SHP77 (cell line): ENCODE measurements at regions not wholly inside any gene's neighbourhood (a gene's known extent, or its start where the extent isn't known, plus 50 kb on each side); places are given as distances from the start of the nearest gene placed in this dataset.
"Not testable (repeated sequence)": the region's sequence is repeated elsewhere in the genome, so short reads cannot be mapped to it uniquely, and the experiment has no call there.

ENCODE experiments used
- DNase-seq, 2 experiments: peaks; one replicate each; lab custom pipeline; 2025; lab: John Stamatoyannopoulos, UW

DNA sequence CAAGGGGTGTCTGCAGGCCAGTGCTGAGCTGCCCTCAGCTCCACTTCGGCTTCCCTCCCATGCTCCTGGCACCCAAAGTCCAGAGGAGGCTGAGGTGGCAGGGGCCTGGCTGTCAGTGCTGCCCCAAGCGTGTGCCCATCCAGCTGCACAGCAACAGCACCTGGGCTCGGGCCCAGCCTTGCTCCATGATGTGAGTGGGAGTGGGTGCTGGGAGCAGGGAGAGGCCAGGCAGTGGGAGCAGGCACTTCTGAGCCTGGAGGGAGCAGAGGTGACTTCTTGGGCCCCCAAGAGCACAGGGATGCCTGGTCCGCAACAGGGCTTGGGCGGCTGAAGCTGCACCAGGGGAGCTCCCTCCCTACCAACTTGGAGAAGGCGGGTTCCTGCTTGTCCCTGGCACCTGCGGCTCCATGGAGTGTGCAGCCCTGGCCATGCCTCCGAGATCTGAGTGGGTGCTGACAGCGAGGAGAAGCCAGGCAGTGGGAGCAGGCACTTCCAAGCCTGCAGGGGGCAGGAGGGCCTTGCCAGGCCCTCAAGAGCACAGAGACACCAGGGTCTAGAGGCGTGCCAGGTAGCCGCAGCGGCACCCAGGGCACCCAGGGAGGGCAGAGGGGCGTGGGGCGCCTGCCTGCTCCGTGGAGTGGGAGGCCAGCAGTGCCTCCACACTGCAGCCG, 366.7 kb upstream of the SGO1 start:
- peak; percentile 8 to 10 for DNase-seq

DNA sequence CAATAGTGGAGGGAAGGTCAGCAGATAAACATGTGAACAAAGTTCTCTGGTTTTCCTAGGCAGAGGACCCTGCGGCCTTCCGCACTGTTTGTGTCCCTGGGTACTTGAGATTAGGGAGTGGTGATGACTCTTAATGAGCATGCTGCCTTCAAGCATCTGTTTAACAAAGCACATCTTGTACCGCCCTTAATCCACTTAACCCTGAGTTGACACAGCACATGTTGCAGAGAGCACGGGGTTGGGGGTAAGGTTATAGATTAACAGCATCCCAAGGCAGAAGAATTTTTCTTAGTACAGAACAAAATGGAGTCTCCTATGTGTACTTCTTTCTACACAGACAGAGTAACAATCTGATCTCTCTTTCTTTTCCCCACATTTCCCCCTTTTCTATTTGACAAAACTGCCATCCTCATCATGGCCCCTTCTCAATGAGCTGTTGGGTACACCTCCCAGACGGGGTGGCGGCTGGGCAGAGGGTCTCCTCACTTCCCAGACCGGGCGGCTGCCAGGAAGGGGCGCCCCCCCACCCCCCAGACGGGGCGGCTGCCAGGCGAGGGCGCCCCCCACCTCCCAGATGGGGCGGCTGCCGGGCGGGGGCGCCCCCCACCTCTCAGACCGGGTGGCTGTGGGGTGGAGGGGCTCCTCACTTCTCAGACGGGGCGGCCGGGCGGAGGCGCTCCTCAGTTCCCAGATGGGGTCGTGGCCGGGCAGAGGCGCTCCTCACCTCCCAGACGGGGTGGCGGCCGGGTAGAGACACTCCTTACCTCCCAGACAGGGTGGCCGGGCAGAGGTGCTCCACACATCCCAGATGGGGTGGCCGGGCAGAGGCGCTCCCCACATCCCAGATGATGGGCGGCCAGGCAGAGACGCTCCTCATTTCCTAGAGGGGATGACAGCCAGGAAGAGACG, 361.6 kb upstream of the SGO1 start:
- DNase-seq = not testable (repeated sequence)

DNA sequence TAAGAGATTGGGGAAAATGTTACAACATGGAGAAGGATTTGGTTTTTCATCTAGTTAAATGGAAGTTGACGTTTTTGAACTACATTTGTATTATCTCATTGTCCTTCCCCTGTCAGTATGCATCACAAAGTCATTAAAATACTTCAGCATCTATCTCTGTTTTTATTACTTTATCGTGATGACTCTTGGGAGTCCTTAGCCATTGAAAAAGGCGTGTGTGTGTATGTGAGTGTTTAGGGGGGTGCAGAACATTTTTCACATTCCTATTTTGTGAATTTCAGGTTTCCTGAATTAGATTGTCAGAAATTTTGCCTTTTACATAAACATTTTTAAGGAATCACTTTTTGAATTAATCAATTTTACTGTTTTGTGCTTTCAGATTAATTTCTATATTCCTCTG, 360.6 kb upstream of the SGO1 start:
- no peak for DNase-seq

DNA sequence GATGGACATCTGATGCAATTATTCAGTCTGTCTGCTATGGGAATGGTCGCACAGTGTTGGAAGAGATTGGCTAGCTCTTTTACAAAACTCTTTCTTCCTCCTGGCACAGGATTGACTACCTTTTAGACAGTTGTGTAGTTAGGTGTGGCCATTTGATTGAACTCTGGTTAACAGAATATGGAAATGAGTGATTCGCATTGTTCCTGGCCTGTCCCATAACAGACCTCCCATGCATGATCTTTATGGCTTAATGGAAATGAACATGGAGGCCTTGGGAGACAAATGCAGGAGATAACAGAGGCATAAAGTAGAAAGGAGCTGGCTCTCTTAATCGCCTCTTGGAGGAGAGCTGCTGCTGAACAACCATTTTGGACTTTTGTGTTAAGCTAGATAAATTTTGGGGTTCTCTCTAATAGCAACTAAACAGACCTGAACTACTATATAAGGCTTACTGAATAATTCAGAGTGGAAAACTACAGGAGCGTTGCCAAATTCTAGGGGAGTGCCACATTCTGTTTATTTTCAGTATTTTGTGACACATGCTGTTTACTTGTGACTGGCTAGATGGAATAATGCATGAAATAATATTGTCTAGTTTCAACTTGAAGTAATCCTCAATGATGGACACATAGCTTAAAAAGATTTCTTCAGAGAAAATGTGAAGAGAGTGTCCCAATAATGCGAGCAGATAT, 357.7 kb upstream of the SGO1 start:
- no peak for DNase-seq

DNA sequence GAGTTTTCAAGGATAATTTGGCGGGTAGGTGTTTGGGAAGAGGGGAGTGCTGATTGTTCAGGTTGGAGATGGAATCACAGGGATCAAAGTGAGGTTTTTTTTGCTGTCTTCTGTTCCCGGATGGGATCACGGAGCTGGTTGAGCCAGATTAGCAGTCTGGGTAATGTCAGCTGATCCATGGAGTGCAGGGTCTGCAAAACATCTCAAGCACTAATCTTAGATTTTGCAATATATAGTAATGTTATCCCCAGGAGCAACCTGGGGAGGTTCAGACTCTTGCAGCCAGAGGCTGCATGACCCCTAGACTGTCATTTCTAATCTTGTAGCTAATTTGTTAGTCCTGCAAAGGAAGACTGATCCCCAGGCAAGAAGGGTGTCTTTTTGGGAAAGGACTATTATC, 354.1 kb upstream of the SGO1 start:
- no peak for DNase-seq

DNA sequence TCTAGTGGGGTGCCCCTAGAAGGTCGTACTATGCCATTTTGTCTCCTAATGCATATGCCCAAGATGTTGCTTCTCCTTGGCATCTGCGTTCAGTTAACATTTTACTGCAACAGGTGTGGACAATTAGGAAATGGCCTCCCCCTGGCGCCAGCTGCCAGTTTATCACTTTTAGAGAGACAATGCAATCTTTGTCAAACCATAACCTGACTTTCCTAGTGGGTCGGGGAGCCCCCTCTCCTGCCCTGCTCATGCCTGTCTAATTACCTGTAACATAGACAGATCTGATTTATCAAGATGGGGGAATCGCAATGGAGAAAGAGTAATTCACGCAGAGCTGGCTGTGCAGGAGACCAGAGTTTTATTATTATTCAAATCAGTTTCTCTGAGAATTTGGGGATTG, 353.7 kb upstream of the SGO1 start:
- DNase-seq = no peak

DNA sequence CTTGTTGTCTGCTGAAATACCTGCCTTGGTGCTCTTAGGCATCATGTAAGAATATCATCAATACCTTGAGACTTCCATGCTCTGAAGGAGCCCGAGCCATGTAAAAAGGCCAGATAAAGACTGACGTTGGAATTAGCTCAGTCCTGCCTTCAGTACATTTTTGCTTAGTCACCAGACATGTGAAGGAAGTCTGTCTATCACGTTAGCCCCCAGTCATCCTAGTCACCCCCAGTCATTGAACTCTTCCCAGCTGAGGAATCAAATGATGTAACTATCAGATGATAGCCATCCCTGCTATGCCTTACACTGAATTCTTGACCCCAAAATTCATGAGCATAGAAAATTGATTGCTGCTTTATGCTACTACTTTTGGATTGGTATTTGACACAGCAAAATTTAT, 351.2 kb upstream of the SGO1 start:
- no peak for DNase-seq

DNA sequence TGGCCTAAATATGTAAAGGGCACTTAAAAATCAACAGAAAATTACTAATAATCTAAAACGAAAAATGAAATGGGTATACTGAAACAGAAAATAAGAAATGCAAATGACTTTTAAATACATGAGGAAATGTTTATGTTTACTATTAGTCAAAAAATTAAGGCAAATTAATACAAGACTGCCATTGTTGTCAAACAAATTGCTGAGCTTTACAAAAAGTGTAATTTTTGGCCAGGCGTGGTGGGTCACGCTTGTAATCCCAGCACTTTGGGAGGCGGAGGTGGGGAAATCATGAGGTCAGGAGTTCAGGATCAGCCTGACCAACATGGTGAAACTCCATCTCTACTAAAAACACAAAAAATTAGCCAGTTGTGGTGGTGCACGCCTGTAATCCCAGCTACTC, 343.9 kb upstream of the SGO1 start:
- no peak for DNase-seq

DNA sequence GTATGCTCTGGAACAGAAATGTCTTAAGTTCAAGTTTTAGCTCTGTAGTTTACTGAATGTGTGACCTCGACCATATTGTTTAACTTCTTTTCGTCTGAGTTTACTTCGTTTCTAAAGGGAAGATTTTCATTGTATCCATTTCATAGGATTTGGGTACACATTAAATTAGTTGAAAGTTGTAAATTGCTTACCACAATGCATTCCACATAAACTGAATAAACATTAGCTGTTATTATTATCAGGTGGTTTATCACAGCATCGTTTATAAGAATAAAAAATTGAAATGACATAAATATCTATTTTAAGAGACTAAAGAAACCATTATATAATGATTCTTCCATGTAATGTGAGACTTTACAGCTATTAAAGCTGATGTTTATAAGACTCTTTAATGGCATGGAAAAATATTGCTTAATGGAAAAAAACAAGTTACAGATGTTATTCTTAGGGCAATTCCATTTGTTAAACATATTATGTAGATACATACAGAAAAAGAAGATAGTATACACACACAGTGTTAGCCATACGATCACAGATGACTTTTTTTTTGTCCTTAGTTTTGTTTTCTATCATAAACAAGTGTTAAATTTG, 342.3 kb upstream of the SGO1 start:
- no peak for DNase-seq

DNA sequence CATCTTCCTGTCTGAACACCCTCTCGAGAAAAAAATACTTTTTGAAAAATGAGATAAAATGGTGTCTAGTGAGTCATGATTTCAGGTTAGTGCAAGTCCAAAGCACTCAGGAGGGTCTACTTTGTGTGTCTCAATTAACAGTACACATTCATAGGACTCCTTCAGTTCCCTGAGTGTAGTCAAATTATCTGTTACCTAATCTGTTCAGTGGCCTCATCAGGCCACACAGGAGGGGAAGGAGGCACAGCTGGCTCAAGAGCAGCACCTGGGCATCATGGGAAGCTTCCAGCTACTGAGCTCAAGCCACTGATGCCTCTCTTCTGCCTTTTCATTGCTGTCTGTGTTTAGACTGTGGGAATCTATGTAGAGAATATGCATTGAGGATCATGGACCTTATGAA, 341.4 kb upstream of the SGO1 start:
- DNase-seq = no peak

DNA sequence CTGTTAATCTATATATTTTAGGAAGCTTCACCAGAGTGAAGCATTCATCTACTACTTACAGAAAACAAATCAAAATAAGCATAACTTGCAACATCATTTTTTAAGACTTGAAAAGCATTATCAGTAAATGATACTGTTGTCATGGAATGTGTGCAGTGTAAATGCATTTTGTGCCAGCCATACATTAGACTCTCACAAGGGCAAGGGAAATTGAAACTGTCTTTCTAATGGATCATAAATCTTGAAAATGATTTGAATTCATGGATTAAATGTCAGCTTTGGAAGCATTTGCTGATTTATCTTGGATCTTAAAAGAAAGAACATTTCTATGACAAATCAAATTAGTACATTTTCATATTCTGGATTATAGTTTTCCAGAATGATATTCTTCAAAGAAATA, 338.3 kb upstream of the SGO1 start:
- DNase-seq = no peak

DNA sequence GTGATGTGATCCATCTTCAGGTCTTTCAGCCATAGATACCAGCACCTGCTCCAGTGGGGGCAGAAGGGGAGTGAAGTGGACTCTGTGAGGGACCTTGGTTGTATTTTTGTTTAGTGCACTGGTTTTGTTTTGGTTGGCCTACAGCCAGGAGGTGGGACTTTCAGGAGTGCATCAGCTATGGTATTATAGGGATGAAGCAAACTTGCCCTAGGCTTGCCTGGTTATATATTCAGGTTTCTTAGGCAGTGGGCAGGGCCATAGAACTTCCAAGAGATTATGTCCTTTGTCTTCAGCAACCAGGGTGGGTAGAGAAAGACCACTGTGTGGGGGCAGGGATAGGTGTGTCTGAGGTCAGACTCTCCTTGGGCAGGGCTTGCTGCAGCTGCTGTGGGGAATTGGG, 337.3 kb upstream of the SGO1 start:
- DNase-seq = peak; percentile 15 to 23

DNA sequence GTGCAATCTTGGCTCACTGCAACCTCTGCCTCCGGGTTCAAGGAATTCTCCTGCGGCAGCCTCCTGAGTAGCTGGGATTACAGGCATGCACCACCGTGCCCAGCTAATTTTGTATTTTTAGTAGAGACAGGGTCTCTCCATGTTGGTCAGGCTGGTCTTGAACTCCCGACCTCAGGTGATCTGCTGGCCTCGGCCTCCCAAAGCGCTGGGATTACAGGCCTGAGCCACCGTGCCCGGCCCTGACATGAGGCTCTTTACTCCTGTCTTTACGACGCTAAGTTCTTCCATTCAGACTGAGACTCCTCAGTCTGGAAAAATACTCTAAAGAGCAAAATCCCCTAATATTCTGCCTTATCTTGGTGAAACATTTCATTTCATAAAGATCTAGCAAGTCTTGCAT, 331.3 kb upstream of the SGO1 start:
- not testable (repeated sequence) for DNase-seq

DNA sequence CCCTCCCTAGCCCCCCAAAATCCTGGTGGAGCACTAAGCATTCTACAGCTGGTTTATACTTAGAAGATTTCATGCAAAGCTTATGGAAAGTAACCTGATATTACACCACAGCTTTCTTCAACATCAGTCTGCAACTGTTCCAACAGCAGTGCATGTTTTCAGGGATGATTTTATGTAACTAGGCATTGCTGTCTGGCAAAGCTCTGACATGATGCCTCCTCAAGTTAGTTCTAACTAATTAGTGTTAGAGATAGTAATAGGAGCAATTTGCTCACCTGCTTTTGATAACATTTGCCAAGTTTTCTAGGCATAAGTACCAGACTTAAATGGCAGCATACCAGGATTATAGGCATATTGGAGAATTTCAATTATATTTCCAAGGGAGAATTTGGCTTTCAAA, 330.3 kb upstream of the SGO1 start:
- DNase-seq = no peak

DNA sequence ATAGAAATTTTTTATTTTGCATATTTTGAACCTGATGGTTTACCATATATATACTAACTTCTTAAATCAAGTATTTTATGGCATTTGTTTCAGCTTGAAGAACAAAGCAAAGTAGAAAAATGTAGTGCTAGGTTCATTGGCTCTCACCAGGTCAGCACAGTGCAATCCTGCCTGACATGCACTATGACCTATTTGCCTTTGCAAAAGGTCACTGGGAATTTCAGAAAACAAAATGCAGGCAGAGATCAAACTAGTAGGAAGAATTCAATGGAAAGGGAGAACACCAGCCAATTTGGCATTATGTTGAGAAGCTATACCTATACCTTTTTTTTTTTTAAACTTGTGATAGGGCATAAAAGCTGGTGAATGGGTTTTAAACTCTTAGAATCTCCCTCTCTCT, 329.8 kb upstream of the SGO1 start:
- no peak for DNase-seq

DNA sequence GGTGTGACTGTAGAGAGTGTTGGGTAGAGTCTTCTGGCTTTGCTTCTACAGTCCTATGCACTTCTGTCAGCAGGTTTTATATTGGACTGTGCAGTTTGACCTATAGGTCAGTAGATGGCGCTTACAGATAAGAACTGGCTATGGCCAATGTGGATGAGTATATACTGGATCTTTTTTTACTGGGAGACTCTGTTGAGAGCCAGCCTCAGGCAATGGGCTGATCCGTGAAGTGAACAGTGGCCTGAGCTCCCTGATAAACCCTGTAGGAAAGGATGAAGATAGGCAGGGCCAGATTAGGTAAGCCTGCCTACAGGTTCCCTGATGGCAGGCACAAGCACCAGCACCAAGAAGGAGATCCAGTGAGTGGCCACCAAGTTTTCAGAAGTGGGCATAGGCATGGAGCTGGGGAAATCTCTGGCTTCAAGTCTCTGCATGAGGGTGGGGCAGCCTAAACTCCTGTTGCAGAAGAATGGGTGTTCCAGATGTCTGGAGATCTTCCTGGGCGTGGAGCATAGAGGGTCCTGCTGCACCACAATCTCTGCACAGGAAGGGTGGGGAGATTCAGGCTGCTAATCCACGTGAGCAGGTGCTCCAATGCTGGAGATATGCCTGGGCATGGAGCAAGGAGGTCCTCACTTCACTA, 326.0 kb upstream of the SGO1 start:
- DNase-seq = peak; percentile 41 to 60

DNA sequence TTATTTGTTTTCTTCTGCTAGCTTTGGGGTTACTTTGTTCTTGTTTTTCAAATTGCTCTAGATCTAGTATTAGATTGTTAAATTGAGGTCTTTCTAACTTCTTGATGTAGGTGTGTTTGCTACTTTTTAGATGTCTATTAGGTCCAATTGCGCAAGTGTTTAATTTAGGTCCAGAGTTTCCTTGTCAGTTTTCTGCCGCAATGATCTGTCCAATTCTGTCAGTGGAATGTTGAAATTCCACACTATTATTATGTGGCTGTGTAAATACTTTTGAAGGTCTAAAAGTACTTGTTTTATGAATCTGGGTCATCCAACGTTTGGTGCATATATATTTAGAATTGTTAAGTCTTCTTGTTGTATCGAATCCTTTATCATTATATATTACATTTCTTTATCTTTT, 324.4 kb upstream of the SGO1 start:
- DNase-seq = no peak

DNA sequence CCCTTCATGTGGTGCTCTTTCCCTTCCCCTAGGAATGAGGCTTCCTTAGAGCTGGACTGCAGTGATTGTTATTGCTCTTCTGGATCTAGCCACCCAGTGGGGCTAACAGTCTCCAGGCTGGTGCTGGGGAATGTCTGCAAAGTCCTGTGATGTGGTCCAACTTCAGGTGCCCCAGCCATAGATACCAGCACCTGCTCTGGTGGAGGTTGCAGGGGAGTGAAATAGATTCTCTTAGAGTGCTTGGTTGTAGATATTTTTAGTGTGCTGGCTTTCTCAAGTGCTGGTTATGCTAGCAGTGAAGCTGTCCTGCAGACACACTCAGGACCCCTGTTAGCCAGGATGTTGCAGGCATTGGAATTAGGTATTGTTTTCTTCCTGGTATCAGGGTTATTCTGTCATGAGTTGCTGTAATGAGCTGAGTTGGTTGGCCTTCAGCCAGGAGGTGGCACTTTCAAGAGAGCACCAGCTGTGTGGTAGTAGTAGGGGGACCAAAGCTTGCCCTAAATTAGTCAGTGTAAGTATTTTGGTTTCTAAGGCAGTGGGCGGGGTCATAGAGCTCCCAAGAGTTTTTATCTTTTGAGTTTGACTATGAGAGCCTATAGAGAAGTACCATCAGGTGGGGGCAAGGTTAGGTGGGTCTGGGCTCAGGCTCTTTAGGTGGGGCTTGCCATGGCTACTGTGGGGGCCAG, 317.5 kb upstream of the SGO1 start:
- no peak for DNase-seq

DNA sequence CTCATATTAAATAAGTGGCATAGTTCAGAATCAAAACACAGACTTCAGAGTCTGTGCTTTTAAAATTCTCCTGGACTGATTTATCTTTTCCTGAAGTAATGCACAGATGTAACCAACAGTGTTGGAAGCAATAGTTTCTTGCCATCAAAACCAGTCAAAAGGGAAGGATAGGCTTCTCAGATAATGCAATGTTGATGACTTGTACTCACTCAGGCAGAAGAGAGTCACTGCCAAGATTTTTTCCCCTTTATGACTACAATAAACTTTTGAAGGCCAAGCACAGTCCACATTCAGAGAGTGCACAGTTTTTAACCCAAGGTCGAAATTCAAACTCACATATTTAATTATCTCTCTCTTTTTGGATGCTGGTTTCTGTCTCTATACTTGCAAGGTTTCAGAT, 305.0 kb upstream of the SGO1 start:
- no peak for DNase-seq

DNA sequence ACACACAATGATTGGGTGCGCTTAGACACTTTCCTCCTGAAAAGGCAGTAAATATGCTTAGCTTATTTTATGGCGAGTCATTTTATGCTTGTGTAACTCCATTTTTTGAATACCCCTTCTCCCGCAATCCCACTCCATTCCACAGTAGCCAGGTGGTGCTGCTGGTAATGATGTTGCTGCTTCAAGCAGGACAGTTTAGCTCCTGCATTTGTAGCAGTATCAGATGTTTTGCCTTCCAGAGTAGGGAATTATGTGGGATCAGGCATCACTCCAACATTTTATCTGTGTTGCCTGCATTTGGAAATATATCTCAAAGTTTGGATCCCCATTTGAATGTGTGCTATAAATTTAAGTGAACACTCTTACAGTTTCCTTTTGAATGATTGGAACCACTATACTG, 302.1 kb upstream of the SGO1 start:
- no peak for DNase-seq

DNA sequence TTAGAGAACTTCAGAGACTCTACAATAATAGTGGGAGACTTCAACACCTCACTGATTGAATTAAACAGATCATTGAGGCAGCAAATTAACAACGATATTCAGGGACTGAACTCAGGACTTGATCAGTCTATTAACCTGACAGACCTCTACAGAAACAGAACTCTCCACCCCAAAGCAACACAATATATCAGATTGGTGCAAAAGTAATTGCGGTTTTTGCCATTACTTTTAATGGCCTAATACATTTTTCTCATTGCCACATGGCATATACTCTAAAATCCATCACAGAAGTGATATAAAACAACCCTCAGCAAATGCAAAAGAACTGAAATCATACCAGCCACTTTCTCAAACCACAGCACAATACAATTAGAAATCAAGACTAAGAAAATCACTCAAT, 298.1 kb upstream of the SGO1 start:
- DNase-seq = no peak

DNA sequence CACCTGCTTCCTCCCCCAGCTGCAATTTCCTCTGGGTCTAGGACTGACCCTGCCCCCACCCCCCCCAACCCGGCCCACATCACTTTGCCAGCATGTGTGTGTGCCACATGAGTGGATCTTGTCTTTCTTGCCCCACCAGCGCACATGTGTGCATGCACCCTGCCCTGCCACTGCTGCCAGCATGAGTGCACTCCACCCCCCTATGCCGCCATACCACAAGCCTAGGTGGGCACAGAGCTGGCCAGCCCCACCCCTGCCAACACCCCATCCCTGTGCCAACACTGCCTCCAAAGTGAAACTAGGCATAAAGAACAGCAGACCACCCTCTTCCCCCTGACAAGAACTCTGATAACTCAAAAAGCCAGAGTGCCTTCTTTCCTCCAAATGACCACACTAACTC, 296.3 kb upstream of the SGO1 start:
- no peak for DNase-seq
